ENCODE measurements at regions not wholly inside any gene's neighbourhood (a gene's known extent, or its start where the extent isn't known, plus 50 kb on each side); places are given as distances from the start of the nearest gene placed in this dataset.

GRCh38 chr1:5664906-5665875 lies 327.0 kb downstream of the NPHP4 start:
- TF ChIP-seq POLR2A (IDR thresholded peaks at IDR 0.05) (no peak), CTCF (IDR thresholded peaks at IDR 0.05) (no peak)

All from breast epithelium (tissue), 3 donors.